ENCODE measurements at regions not wholly inside any gene's neighbourhood (a gene's known extent, or its start where the extent isn't known, plus 50 kb on each side); places are given as distances from the start of the nearest gene placed in this dataset.

DNA sequence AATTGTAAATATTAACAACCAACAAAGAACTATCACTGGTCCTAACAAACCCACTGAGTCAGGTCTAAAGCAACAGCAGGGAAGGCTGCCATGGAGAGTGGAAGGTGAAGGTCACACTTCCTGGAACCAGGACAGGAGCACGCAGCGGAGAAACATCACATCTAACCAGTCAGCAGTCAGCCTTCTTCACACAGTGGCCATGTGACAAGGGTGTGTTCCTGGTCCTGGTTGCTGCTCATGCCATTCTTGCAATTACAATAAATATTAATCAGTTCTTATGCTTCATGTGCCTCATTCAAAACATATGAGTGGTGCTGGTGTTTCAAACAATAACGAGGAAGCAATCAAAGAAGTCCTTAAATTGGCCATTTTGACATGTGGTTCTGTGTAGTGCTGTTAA, 162.8 kb downstream of the ARRDC4 start:
- TF ChIP-seq, protein P1, sequence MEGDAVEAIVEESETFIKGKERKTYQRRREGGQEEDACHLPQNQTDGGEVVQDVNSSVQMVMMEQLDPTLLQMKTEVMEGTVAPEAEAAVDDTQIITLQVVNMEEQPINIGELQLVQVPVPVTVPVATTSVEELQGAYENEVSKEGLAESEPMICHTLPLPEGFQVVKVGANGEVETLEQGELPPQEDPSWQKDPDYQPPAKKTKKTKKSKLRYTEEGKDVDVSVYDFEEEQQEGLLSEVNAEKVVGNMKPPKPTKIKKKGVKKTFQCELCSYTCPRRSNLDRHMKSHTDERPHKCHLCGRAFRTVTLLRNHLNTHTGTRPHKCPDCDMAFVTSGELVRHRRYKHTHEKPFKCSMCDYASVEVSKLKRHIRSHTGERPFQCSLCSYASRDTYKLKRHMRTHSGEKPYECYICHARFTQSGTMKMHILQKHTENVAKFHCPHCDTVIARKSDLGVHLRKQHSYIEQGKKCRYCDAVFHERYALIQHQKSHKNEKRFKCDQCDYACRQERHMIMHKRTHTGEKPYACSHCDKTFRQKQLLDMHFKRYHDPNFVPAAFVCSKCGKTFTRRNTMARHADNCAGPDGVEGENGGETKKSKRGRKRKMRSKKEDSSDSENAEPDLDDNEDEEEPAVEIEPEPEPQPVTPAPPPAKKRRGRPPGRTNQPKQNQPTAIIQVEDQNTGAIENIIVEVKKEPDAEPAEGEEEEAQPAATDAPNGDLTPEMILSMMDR (IDR thresholded peaks at IDR 0.05 in 8 of 11, conservative IDR thresholded peaks at IDR 0.05 in 3 of 11): no peak
- no peak for TF ChIP-seq POLR2A (IDR thresholded peaks at IDR 0.05)
- TF ChIP-seq POLR2AphosphoS5 (IDR thresholded peaks at IDR 0.05): no peak

All from spleen (tissue), 7 donors.